Central memory CD8-positive, alpha-beta T cell (primary cell): ENCODE measurements at regions not wholly inside any gene's neighbourhood (a gene's known extent, or its start where the extent isn't known, plus 50 kb on each side); places are given as distances from the start of the nearest gene placed in this dataset.

Experiments used
- ATAC-seq: fragments of 150-1000 bp; cut with Tn5 transposase; replicated peaks from 2 replicates; pipeline ENCODE4 v1.10.0; 2022; ENCODE audit warnings: mild to moderate bottlenecking, moderate FRiP score, moderate number of reproducible peaks; ENCODE audit not compliant: poor library complexity, severe bottlenecking; ENCODE audit errors: extremely low read depth
- DNase-seq, 2 donors: peaks; one replicate each; pipeline ENCODE4 v3.0.0; 2021; ENCODE audit warnings: low spot score in 2 of 2
- H3K27ac Mint-ChIP-seq: one replicate; pipeline ENCODE4 v1.8.0; 2022; ENCODE audit warnings: low read depth, mild to moderate bottlenecking, moderate library complexity, mixed read lengths
- H3K27me3 Mint-ChIP-seq: one replicate; pipeline ENCODE4 v1.8.0; 2022; ENCODE audit warnings: mixed read lengths
- H3K36me3 Mint-ChIP-seq: one replicate; pipeline ENCODE4 v1.8.0; 2022; ENCODE audit warnings: mild to moderate bottlenecking, moderate library complexity, mixed read lengths; ENCODE audit not compliant: insufficient read depth
- H3K4me1 Mint-ChIP-seq: one replicate; pipeline ENCODE4 v1.8.0; 2022; ENCODE audit warnings: mixed read lengths
- H3K4me3 Mint-ChIP-seq: one replicate; pipeline ENCODE4 v1.8.0; 2022; ENCODE audit warnings: mild to moderate bottlenecking, moderate library complexity, mixed read lengths
- H3K9me3 Mint-ChIP-seq: one replicate; pipeline ENCODE4 v1.8.0; 2022; ENCODE audit warnings: mixed read lengths

DNA sequence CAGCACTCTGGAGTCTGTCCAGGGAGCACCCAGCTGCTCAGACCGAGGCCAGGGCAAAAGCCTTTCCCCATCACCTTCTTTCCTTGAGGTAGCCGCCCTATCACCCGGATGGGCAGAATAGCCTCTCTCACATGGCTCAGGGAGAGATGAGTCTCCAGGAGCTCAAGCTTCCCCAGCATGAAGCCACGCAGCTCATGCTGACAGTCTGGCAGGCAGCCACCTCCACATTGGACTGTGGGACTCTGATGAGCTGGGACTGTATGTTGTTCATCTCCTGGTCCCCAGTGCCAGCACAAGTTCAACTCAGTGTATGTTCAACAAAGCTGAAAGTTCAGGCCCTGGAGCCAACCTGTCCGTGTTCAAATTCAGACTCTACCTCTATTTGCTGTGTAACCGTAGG is 75.2 kb upstream of the ZC3H12A start:
- peaks cover 48% of the 10 kb centered on the region for H3K27me3 Mint-ChIP-seq
- no peak for DNase-seq

DNA sequence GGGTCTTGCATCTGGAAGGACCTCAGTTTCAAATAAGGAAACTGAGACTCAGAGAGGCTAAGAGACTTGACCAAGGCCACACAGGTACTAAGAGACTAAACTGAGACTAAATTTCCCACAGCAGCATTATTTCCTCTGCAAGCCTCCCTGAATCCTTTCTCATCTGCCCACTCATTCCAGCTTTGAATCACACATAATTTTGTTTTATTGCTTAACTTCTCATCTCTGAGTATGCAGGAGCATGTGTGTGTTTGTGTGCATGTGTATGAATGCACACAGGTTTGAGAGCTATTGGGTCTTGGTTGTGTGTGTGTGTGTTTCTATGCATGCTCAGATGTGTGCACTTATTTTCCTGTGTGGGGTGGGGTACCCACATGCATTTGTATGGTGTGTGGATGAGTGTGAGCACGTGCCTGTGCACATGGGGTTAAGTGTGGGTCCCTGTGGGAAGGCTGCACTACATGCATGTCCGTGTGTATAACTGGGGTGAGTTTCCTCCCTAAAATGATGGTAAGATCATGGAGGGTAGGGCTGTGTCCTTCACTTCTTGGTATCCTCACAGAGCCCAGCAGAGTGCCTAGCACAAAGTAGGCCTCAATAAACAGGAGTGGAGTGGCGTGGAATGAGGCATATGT is 74.4 kb upstream of the ZC3H12A start:
- Mint-ChIP-seq H3K4me3 (no peak overlapping the region), H3K27ac (no peak overlapping the region), H3K4me1 (no peaks in the 10 kb centered on the region), H3K36me3 (no peaks in the 10 kb centered on the region), H3K9me3 (no peaks in the 10 kb centered on the region), H3K27me3 (peaks cover 45% of the 10 kb centered on the region)
- ATAC-seq (no peak), DNase-seq (no peak)

More for the DNA sequence above, 75.2 kb upstream of the ZC3H12A start:
- Mint-ChIP-seq H3K27ac (no peak overlapping the region), H3K4me1 (no peaks in the 10 kb centered on the region), H3K9me3 (no peaks in the 10 kb centered on the region), H3K36me3 (no peaks in the 10 kb centered on the region), H3K4me3 (no peak overlapping the region)
- ATAC-seq, result no peak

DNA sequence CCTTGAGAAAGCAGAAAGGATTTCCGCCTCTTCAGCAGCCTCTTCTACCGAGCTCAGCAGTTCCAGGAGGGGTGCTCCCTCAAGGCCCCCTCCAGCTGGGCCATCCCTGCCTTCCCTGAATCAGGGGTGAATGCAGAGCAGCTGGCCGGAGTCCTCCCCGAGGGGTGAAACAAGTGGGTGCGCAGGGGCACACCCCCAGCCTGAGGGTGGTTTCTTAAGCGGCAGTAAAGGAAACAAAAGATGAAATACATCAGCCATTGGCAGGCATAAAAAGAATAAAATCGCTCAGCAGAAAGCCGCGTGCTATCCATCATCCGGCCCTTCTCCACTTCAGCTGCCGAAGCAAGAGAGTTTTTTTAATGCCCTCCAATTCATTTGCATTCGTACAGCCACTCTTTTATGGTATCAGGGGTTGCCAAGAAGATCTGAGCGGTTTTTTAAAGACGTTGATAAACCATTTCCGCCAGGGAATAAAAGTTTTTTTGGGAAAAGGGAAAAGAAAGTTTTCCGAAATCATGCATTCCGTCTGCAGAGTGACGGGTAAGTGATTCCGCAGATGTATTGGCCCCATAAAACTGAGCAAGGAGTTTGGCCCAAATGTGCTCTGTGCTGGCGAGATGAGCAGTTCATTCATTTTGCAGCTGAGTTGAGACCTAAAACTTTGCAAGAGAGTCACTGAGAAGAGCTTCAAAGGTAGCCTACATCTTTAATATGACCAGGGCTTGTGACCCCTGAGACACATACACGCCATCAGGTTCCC is 73.7 kb upstream of the ZC3H12A start:
- no peaks in the 10 kb centered on the region for H3K36me3 Mint-ChIP-seq
- H3K27ac Mint-ChIP-seq, result no peak overlapping the region
- no peaks in the 10 kb centered on the region for H3K9me3 Mint-ChIP-seq
- DNase-seq (no peak), ATAC-seq (no peak)
- H3K27me3 Mint-ChIP-seq, result peaks cover 45% of the 10 kb centered on the region
- no peaks in the 10 kb centered on the region for H3K4me1 Mint-ChIP-seq
- no peak overlapping the region for H3K4me3 Mint-ChIP-seq

DNA sequence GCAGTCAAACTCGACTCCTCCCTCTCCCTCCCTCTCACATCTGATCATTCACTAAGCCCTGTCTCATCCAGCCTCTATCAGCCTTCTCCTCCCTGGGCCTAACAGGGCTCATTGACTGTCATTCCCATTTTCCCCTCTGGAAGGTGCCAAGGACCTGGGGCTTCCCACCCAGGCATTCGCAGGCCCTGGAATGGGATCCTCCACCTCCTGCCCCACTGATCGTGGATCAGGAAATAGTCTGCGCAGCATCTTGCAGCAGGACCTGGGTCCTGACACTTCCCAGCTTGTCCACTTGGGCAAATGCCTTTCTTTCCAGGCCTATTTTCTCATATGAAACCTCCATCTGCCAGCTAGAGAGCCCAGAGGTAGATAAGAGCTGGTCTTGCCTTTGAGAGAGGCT is 71.2 kb upstream of the ZC3H12A start:
- Mint-ChIP-seq H3K4me1 (no peaks in the 10 kb centered on the region), H3K27me3 (peaks cover 24% of the 10 kb centered on the region), H3K36me3 (no peaks in the 10 kb centered on the region), H3K4me3 (no peak overlapping the region), H3K9me3 (no peaks in the 10 kb centered on the region), H3K27ac (no peak overlapping the region)
- DNase-seq, result no peak
- no peak for ATAC-seq

DNA sequence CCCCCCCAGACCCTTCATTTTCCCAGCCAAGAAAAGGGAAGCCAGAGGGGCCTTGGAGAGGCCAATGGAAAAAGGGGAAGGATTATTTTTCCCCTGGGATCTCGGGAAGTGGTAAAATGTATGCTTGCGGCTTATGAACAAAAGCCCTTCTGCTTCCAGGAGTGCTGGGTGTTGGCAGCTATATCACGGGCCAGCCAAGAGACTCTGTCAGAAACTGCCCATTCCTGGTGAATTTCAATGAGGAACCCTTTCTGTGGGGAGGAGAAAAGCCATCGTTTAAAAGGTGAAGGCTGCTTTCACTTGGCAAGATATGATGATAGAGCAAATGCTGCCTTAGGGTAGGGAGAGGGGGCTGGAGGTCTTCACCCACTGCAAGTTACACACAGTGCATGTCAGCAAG is 69.7 kb upstream of the ZC3H12A start:
- H3K9me3 Mint-ChIP-seq, result no peaks in the 10 kb centered on the region
- no peaks in the 10 kb centered on the region for H3K4me1 Mint-ChIP-seq
- no peaks in the 10 kb centered on the region for H3K36me3 Mint-ChIP-seq
- no peak overlapping the region for H3K4me3 Mint-ChIP-seq
- DNase-seq, result no peak
- peaks cover 25% of the 10 kb centered on the region for H3K27me3 Mint-ChIP-seq
- no peak for ATAC-seq
- H3K27ac Mint-ChIP-seq, result no peak overlapping the region

DNA sequence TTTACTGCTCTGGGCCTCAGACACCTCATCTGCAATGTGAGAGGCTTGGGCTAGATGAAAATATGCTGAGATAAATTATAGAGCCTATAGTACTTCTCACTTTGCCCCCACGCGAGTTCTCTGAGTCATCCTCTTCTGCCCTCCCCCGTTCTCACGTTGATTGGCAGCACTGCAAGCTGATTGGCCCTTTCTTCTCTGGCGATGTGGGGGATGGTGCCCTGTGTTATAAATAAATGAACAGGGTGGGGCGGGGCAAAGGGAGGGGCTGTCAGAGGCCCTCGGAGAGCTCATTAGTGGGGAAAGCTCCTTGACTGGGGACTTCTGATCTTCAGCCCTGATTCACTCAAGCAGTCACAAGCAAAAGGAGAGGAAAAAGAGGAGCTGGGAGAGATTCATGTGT is 64.3 kb upstream of the ZC3H12A start:
- DNase-seq, result no peak
- no peaks in the 10 kb centered on the region for H3K36me3 Mint-ChIP-seq
- H3K27ac Mint-ChIP-seq, result no peak overlapping the region
- no peaks in the 10 kb centered on the region for H3K9me3 Mint-ChIP-seq
- H3K4me1 Mint-ChIP-seq, result no peaks in the 10 kb centered on the region
- no peak overlapping the region for H3K4me3 Mint-ChIP-seq
- ATAC-seq, result no peak
- peaks cover 40% of the 10 kb centered on the region for H3K27me3 Mint-ChIP-seq

DNA sequence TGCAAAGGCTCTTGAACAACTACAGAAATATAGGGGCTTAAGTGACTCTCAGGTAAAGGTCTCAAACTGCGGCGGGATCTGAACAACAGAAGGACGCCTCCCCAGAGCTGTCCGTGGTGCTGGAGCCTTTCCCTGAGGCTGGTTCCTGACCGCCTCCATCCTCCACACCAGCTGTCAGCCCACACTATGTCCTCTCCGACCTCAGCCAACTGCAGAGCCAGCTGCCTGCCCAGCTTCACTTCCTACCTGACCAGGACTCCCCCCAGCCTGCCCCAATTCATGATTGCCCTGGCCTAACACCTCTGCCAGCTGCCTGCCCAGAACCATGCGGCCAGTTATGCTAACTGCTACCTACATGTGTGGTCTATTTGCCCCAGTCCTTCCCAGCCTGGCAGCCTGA is 63.6 kb upstream of the ZC3H12A start:
- Mint-ChIP-seq H3K27ac (no peak overlapping the region), H3K4me1 (no peaks in the 10 kb centered on the region), H3K4me3 (no peak overlapping the region), H3K9me3 (no peaks in the 10 kb centered on the region), H3K36me3 (no peaks in the 10 kb centered on the region), H3K27me3 (peaks cover 40% of the 10 kb centered on the region)
- no peak for DNase-seq
- ATAC-seq, result no peak

DNA sequence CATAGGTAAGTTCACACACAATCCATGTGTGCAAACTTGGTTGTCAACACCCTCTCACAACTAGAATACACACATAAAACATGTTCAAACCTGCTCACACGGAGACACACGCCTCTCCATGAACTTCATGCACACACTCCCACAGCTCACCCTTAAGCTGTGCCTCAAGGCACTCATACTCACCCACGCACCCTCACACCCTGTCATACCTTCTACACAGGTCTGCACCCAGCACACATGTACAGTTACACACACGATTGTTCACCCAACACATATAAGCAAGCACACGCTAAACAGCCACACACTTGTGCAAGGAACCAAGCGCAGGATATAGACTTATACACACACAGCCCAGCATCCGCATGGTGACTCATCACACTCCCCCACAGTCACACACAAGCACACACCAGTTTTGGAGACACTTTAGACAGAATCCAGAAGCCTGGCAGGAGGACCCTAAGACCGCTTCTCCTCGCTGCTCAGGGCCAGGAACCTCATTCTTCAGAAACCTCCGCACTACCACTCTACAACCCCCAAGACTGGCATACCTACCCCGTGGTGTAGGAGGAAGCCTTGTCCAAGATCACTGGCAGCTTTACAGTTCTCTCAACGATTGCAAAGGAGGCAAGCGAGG is 58.7 kb upstream of the ZC3H12A start:
- H3K4me3 Mint-ChIP-seq, result no peak overlapping the region
- H3K4me1 Mint-ChIP-seq, result no peaks in the 10 kb centered on the region
- no peak overlapping the region for H3K27ac Mint-ChIP-seq
- DNase-seq (no peak), ATAC-seq (no peak)
- H3K27me3 Mint-ChIP-seq, result peaks cover 33% of the 10 kb centered on the region
- no peaks in the 10 kb centered on the region for H3K36me3 Mint-ChIP-seq
- no peaks in the 10 kb centered on the region for H3K9me3 Mint-ChIP-seq

DNA sequence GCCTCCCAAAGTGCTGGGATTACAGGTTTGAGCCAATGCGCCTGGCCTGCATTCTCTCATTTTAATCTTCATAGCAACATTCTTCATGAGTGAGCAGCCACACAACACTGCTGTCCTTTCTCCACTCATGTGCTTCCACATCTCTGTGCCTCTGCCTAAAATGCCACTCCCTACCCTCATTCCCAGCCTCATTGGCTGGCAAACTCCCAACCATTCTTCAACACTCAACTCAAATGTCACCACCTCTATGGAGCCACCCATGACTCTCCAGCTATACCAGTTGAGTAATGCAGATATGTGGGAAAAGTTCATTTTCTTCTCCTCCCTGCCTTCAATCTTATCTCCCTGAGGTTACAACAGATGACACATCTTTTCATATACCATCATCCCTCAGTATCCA is 53.9 kb upstream of the ZC3H12A start:
- no peak for DNase-seq
- Mint-ChIP-seq H3K4me1 (no peaks in the 10 kb centered on the region), H3K9me3 (no peaks in the 10 kb centered on the region), H3K4me3 (no peak overlapping the region), H3K27me3 (peaks cover 54% of the 10 kb centered on the region), H3K27ac (no peak overlapping the region), H3K36me3 (no peaks in the 10 kb centered on the region)
- ATAC-seq, result no peak

DNA sequence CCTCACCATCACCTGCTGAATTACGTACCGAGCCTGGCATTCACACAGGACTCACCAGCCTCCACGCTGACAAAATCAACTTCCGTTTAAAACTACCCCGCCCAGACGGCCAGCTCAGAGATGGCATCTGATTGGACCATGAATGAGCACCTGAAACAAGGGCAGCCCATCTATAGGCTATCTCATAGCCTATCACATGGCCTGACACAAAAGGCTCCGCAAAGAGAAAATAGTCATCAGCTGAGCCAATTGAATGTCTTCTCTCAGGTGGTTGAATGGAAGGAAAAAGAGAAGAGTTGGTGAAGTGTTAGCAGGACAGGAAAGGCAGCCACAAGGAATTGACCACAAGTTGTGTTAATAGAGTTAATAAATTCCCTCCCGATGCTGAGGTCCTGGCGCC is 50.6 kb upstream of the ZC3H12A start:
- H3K27ac Mint-ChIP-seq, result no peak overlapping the region
- no peaks in the 10 kb centered on the region for H3K4me1 Mint-ChIP-seq
- H3K4me3 Mint-ChIP-seq, result no peak overlapping the region
- H3K27me3 Mint-ChIP-seq, result peaks cover 54% of the 10 kb centered on the region
- H3K9me3 Mint-ChIP-seq, result no peaks in the 10 kb centered on the region
- H3K36me3 Mint-ChIP-seq, result no peaks in the 10 kb centered on the region
- ATAC-seq (no peak), DNase-seq (no peak)

DNA sequence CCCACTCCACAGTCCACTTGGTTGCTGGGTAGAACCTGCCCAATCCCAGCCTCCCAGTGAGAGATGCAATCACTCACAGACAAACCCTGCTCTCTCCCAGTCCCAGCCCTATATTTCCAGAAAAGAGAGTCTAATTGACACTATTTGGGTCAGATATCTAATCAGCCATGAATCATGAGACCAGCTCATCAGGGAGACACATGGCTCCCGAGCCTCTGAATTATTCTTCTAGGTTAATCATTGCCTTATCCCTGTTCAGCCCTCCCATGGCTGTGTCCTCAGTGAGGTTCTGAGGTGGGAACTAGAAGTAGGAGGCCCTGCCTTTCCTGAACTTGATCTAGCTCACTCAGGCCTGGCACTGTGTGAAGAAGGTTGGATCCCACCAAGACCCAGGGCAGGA is 49.9 kb upstream of the ZC3H12A start:
- no peaks in the 10 kb centered on the region for H3K36me3 Mint-ChIP-seq
- no peak for DNase-seq
- H3K27ac Mint-ChIP-seq, result no peak overlapping the region
- H3K4me3 Mint-ChIP-seq, result no peak overlapping the region
- no peaks in the 10 kb centered on the region for H3K9me3 Mint-ChIP-seq
- ATAC-seq, result no peak
- H3K4me1 Mint-ChIP-seq, result no peaks in the 10 kb centered on the region
- H3K27me3 Mint-ChIP-seq, result peaks cover 61% of the 10 kb centered on the region
